ENCODE measurements at regions not wholly inside any gene's neighbourhood (a gene's known extent, or its start where the extent isn't known, plus 50 kb on each side); places are given as distances from the start of the nearest gene placed in this dataset.

DNA sequence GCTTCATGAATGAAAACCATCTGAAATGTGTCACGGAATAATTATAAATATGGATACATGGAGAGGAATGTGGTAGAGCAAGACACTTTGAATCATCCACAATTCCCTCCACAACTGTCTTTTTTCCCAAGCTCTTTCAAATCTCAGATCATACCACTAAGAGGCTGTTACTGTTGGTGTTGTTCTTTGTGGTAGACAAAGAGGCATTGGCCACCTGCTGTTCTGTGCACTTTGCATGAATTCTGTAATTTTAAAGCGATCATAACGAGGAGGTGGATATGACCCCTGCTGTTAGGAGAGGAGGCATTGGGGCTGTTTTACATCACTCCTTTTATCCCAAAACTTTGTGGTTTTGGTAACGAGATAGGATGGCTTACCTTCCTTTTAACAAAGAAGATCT lies 141.2 kb upstream of the KLF6 start:
- no TSS peak for BruUV-seq (replicated peaks)
- CTCF ChIA-PET: no interaction called here
- DNase-seq (ENCODE audit: low read depth, low spot score): no peak

More for the DNA sequence above, 141.2 kb upstream of the KLF6 start:
- no peak for FAIRE-seq
- POLR2A ChIA-PET: interaction anchor here (1.8 kb wide), 1 partner anchor 141 kb away, joined by 6 read pairs; the partner anchor contains the start of gene KLF6
- intact Hi-C loops (cut with micrococcal nuclease): loop anchor here (5.0 to 10.0 kb wide), 2 partner anchors 446 to 731 kb away; no protein-coding TSS in a partner anchor
- Histone ChIP-seq H3K36me3 (ENCODE audit: control insufficient read depth in 2 of 2, extremely low read depth in 1 of 2, insufficient read depth in 2 of 2, low read length in 2 of 2) (no peaks in the 10 kb centered on the region), H4K20me1 (replicated peaks; ENCODE audit: control insufficient read depth, extremely low read depth, insufficient read depth, low read length) (no peaks in the 10 kb centered on the region), H3K79me2 (ENCODE audit: control insufficient read depth, insufficient read depth, low read length) (no peaks in the 10 kb centered on the region), H3K27ac (ENCODE audit: insufficient read depth, low read depth, low read length) (no peak overlapping the region), H3K4me1 (ENCODE audit: control insufficient read depth, extremely low read depth, insufficient read depth, low read length) (peaks cover 34% of the 10 kb centered on the region), H3K9me3 (replicated peaks; ENCODE audit: control insufficient read depth, insufficient read depth, low read length) (no peaks in the 10 kb centered on the region), H3K4me2 (ENCODE audit: insufficient read depth, low read length) (no peak overlapping the region), H3K9me1 (replicated peaks; ENCODE audit: control insufficient read depth, extremely low read depth, insufficient read depth, low read length) (no peaks in the 10 kb centered on the region), H3K9ac (replicated peaks; ENCODE audit: extremely low read depth, insufficient read depth, low read length) (no peak overlapping the region), H3K4me3 (replicated peaks in 1 of 3; ENCODE audit: insufficient read depth in 1 of 3, low read depth in 1 of 3, low read length in 3 of 3) (no peak overlapping the region), H3K27me3 (ENCODE audit: control insufficient read depth in 2 of 2, insufficient read depth in 2 of 2, low read length in 2 of 2) (no peaks in the 10 kb centered on the region), H2AFZ (ENCODE audit: low read depth, low read length) (no peak overlapping the region)
- TF ChIP-seq POLR2A (IDR thresholded peaks at IDR 0.05; ENCODE audit: low read depth, low read length) (no peak), POLR2AphosphoS5 (IDR thresholded peaks at IDR 0.05; ENCODE audit: insufficient read depth, low read depth, low read length) (no peak), EZH2 (IDR thresholded peaks at IDR 0.05; ENCODE audit: borderline replicate concordance, low read depth, low read length, severe bottlenecking) (no peak), CTCF (IDR thresholded peaks at IDR 0.05; ENCODE audit: extremely low read depth in 1 of 2, insufficient read depth in 1 of 2, low read depth in 1 of 2, low read length in 2 of 2) (no peak), GATA2 (IDR thresholded peaks at IDR 0.05; ENCODE audit: insufficient read depth, insufficient read length, low read depth, low read length) (no peak), MYC (IDR thresholded peaks at IDR 0.05; ENCODE audit: low read depth, low read length) (no peak), JUN (IDR thresholded peaks at IDR 0.05; ENCODE audit: borderline replicate concordance, insufficient read depth, insufficient read length, low read depth) (no peak), FOS (IDR thresholded peaks at IDR 0.05; ENCODE audit: borderline replicate concordance, insufficient read depth, low read length) (no peak)
- TF ChIP-seq, protein P1, sequence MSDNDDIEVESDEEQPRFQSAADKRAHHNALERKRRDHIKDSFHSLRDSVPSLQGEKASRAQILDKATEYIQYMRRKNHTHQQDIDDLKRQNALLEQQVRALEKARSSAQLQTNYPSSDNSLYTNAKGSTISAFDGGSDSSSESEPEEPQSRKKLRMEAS (IDR thresholded peaks at IDR 0.05; ENCODE audit: insufficient read depth, insufficient read length): no peak
- dilution Hi-C loops (cut with MboI; ENCODE audit: extremely low pct_ligation_motif_present, low sequenced_read_pairs): no loop called here
